ENCODE measurements at regions not wholly inside any gene's neighbourhood (a gene's known extent, or its start where the extent isn't known, plus 50 kb on each side); places are given as distances from the start of the nearest gene placed in this dataset.

GRCh38 chr18:46336278-46337111 lies 232.3 kb downstream of the HAUS1 start:
- no peak for DNase-seq
- TF ChIP-seq GATA1 (IDR thresholded peaks at IDR 0.05; ENCODE audit: low read depth, low read length) (no peak), POLR2A (IDR thresholded peaks at IDR 0.05; ENCODE audit: low read length) (no peak)

GRCh38 chr18:46337271-46337670 lies 233.1 kb downstream of the HAUS1 start:
- TF ChIP-seq GATA1 (IDR thresholded peaks at IDR 0.05; ENCODE audit: low read depth, low read length): no peak
- no peak for TF ChIP-seq POLR2A (IDR thresholded peaks at IDR 0.05; ENCODE audit: low read length)
- no peak for DNase-seq

- TF ChIP-seq POLR2A (IDR thresholded peaks at IDR 0.05; ENCODE audit: low read length) (no peak), GATA1 (IDR thresholded peaks at IDR 0.05; ENCODE audit: low read depth, low read length) (no peak)
- no peak for DNase-seq
Measured at GRCh38 chr18:46338205-46338604, 234.0 kb downstream of the HAUS1 start.

GRCh38 chr18:46338766-46339165 lies 234.6 kb downstream of the HAUS1 start:
- TF ChIP-seq POLR2A (IDR thresholded peaks at IDR 0.05; ENCODE audit: low read length): no peak
- TF ChIP-seq GATA1 (IDR thresholded peaks at IDR 0.05; ENCODE audit: low read depth, low read length): no peak
- DNase-seq: no peak

GRCh38 chr18:46340716-46341115 lies 236.5 kb downstream of the HAUS1 start:
- TF ChIP-seq POLR2A (IDR thresholded peaks at IDR 0.05; ENCODE audit: low read length): no peak
- TF ChIP-seq GATA1 (IDR thresholded peaks at IDR 0.05; ENCODE audit: low read depth, low read length): no peak
- DNase-seq: no peak

GRCh38 chr18:46341986-46342525 lies 237.9 kb downstream of the HAUS1 start:
- no peak for DNase-seq
- no peak for TF ChIP-seq POLR2A (IDR thresholded peaks at IDR 0.05; ENCODE audit: low read length)
- TF ChIP-seq GATA1 (IDR thresholded peaks at IDR 0.05; ENCODE audit: low read depth, low read length): no peak

- DNase-seq: no peak
Measured at GRCh38 chr18:46343456-46343855, 239.3 kb downstream of the HAUS1 start.

GRCh38 chr18:46343931-46344372 lies 239.8 kb downstream of the HAUS1 start:
- no peak for DNase-seq
- TF ChIP-seq POLR2A (IDR thresholded peaks at IDR 0.05; ENCODE audit: low read length) (no peak), GATA1 (IDR thresholded peaks at IDR 0.05; ENCODE audit: low read depth, low read length) (no peak)

More at GRCh38 chr18:46343456-46343855, 239.3 kb downstream of the HAUS1 start:
- TF ChIP-seq GATA1 (IDR thresholded peaks at IDR 0.05; ENCODE audit: low read depth, low read length) (no peak), POLR2A (IDR thresholded peaks at IDR 0.05; ENCODE audit: low read length) (no peak)

GRCh38 chr18:46344416-46345180 lies 240.4 kb downstream of the HAUS1 start:
- TF ChIP-seq GATA1 (IDR thresholded peaks at IDR 0.05; ENCODE audit: low read depth, low read length): no peak
- TF ChIP-seq POLR2A (IDR thresholded peaks at IDR 0.05; ENCODE audit: low read length): no peak
- no peak for DNase-seq

GRCh38 chr18:46345181-46345465 lies 240.9 kb downstream of the HAUS1 start:
- no peak for TF ChIP-seq POLR2A (IDR thresholded peaks at IDR 0.05; ENCODE audit: low read length)
- no peak for DNase-seq

GRCh38 chr18:46346213-46346612 lies 242.0 kb downstream of the HAUS1 start:
- no peak for DNase-seq
- TF ChIP-seq POLR2A (IDR thresholded peaks at IDR 0.05; ENCODE audit: low read length): no peak

- no peak for DNase-seq
- TF ChIP-seq GATA1 (IDR thresholded peaks at IDR 0.05; ENCODE audit: low read depth, low read length) (no peak), POLR2A (IDR thresholded peaks at IDR 0.05; ENCODE audit: low read length) (no peak)
Measured at GRCh38 chr18:46346896-46347630, 242.9 kb downstream of the HAUS1 start.

GRCh38 chr18:46350598-46351159 lies 246.5 kb downstream of the HAUS1 start:
- TF ChIP-seq POLR2A (IDR thresholded peaks at IDR 0.05; ENCODE audit: low read length): no peak
- no peak for TF ChIP-seq GATA1 (IDR thresholded peaks at IDR 0.05; ENCODE audit: low read depth, low read length)

More at GRCh38 chr18:46350598-46351159, 246.5 kb downstream of the HAUS1 start:
- no peak for DNase-seq

Measured in erythroblast (primary cell).